CD14-positive monocyte (primary cell): ENCODE measurements at regions not wholly inside any gene's neighbourhood (a gene's known extent, or its start where the extent isn't known, plus 50 kb on each side); places are given as distances from the start of the nearest gene placed in this dataset.

Source experiments
- DNase-seq, 3 donors: peaks; one replicate each; pipeline ENCODE4 v3.0.0-alpha.2; 2011 to 2022
- H2AFZ ChIP-seq: 2 replicates; pipeline ENCODE4 v1.6.0; 2012; ENCODE audit warnings: mild to moderate bottlenecking, low read depth, low read length, inconsistent platforms; ENCODE audit not compliant: insufficient read depth, poor library complexity, severe bottlenecking
- H3K27ac ChIP-seq, 2 donors: 1 replicate in 1 of 2; 2 replicates in 1 of 2; pipeline ENCODE4 v1.5.1; 2012 to 2013; ENCODE audit warnings: low read length in 2 of 2, control low read depth in 1 of 2, inconsistent platforms in 1 of 2, low read depth in 1 of 2, mild to moderate bottlenecking in 1 of 2
- H3K27me3 ChIP-seq, 2 donors: one replicate each; pipeline versions ENCODE4 v1.6.0 to v1.6.1; 2011 to 2013; ENCODE audit warnings: low read length in 2 of 2; ENCODE audit not compliant: control insufficient read depth in 2 of 2, insufficient read depth in 2 of 2
- H3K36me3 ChIP-seq, 2 donors: replicated peaks in 1 of 2; 1 replicate in 1 of 2; 2 replicates in 1 of 2; pipeline versions ENCODE4 v1.5.1 to v1.6.1; 2012 to 2013; ENCODE audit warnings: low read length in 2 of 2, control low read depth in 1 of 2, inconsistent platforms in 1 of 2, mild to moderate bottlenecking in 1 of 2; ENCODE audit not compliant: insufficient read depth in 2 of 2, control insufficient read depth in 1 of 2
- H3K4me1 ChIP-seq, 2 donors: 1 replicate in 1 of 2; 2 replicates in 1 of 2; pipeline versions ENCODE4 v1.5.1 to v1.6.1; 2012 to 2013; ENCODE audit warnings: low read length in 2 of 2, control low read depth in 1 of 2, inconsistent platforms in 1 of 2, mild to moderate bottlenecking in 1 of 2, moderate library complexity in 1 of 2; ENCODE audit not compliant: insufficient read depth in 2 of 2, control insufficient read depth in 1 of 2
- H3K4me2 ChIP-seq: replicated peaks from 2 replicates; pipeline ENCODE3; 2012; ENCODE audit warnings: low read length, moderate library complexity, mild to moderate bottlenecking; ENCODE audit not compliant: poor library complexity, severe bottlenecking; ENCODE audit errors: extremely low read depth
- H3K4me3 ChIP-seq, 3 experiments: fragments of 200-600 bp in 1 of 3; sonication (generic) in 1 of 3; replicated peaks in 1 of 3; 1 replicate in 2 of 3; 2 replicates in 1 of 3; pipeline ENCODE4 v1.5.1; 2011 to 2013; ENCODE audit warnings: low read length in 3 of 3, mild to moderate bottlenecking in 3 of 3, control low read depth in 2 of 3, low read depth in 2 of 3, inconsistent platforms in 1 of 3, moderate library complexity in 1 of 3
- H3K79me2 ChIP-seq: 2 replicates; pipeline ENCODE4 v1.6.0; 2012; ENCODE audit warnings: mild to moderate bottlenecking, control low read depth, inconsistent platforms, low read length, moderate library complexity; ENCODE audit not compliant: insufficient read depth
- H3K9ac ChIP-seq: 2 replicates; pipeline ENCODE4 v1.6.0; 2017; ENCODE audit warnings: low read length, mild to moderate bottlenecking; ENCODE audit not compliant: insufficient read depth, poor library complexity, severe bottlenecking
- H3K9me3 ChIP-seq, 2 donors: replicated peaks in 1 of 2; 1 replicate in 1 of 2; 2 replicates in 1 of 2; pipeline versions ENCODE4 v1.5.1 to v1.6.1; 2012 to 2013; ENCODE audit warnings: low read length in 2 of 2, control low read depth in 1 of 2; ENCODE audit not compliant: control insufficient read depth in 1 of 2, insufficient read depth in 1 of 2
- H4K20me1 ChIP-seq: 2 replicates; pipeline ENCODE4 v1.6.0; 2012; ENCODE audit warnings: mild to moderate bottlenecking, low read length, control low read depth, moderate library complexity; ENCODE audit not compliant: insufficient read depth
- H3K27ac Mint-ChIP-seq, 7 donors: one replicate each; pipeline ENCODE4 v1.8.0; 2020; ENCODE audit warnings: mild to moderate bottlenecking in 7 of 7, mixed read lengths in 7 of 7, moderate library complexity in 6 of 7, inconsistent platforms in 2 of 7
- H3K27me3 Mint-ChIP-seq, 3 donors: one replicate each; pipeline ENCODE4 v1.8.0; 2021 to 2022; ENCODE audit warnings: low read depth in 3 of 3, mild to moderate bottlenecking in 3 of 3, mixed read lengths in 3 of 3, moderate library complexity in 3 of 3, inconsistent platforms in 1 of 3
- H3K36me3 Mint-ChIP-seq, 2 donors: one replicate each; pipeline ENCODE4 v1.8.0; 2020; ENCODE audit warnings: mixed read lengths in 2 of 2, inconsistent platforms in 1 of 2, mild to moderate bottlenecking in 1 of 2
- H3K4me1 Mint-ChIP-seq: one replicate; pipeline ENCODE4 v1.8.0; 2020; ENCODE audit warnings: mild to moderate bottlenecking, mixed read lengths
- H3K4me3 Mint-ChIP-seq, 2 donors: one replicate each; pipeline ENCODE4 v1.8.0; 2020; ENCODE audit warnings: mild to moderate bottlenecking in 2 of 2, mixed read lengths in 2 of 2, moderate library complexity in 1 of 2
- H3K9me3 Mint-ChIP-seq, 7 donors: one replicate each; pipeline ENCODE4 v1.8.0; 2020 to 2022; ENCODE audit warnings: mixed read lengths in 7 of 7, mild to moderate bottlenecking in 6 of 7, moderate library complexity in 6 of 7, inconsistent platforms in 2 of 7
- CTCF ChIP-seq: fragments of 200-600 bp; IDR thresholded peaks from one replicate; pipeline ENCODE4 v1.8.0; 2022; ENCODE audit warnings: antibody characterized with exemption, mild to moderate bottlenecking
- WGBS: methylation state at CpG from one replicate; pipeline ENCODE4 v1.1.5; 2013; ENCODE audit warnings: missing lambda C conversion rate; ENCODE audit not compliant: insufficient coverage; 5-methylcytosine and 5-hydroxymethylcytosine counted together
- intact Hi-C, 2 donors: fragments of 100-400 bp; cut with micrococcal nuclease; formaldehyde crosslinking; loops; one replicate each; pipeline versions ENCODE4 v1.15.0 to v1.15.1; 2023

GRCh38 chr6:41477572-41477971 lies 68.6 kb upstream of the FOXP4 start:
- Histone ChIP-seq H4K20me1 (no peaks in the 10 kb centered on the region), H3K27me3 (peaks cover 0 to 5% of the 10 kb centered on the region in 2 donors), H3K4me3 (no peak overlapping the region), H3K79me2 (no peaks in the 10 kb centered on the region), H2AFZ (no peak overlapping the region), H3K27ac (no peak overlapping the region), H3K4me2 (no peak overlapping the region), H3K4me1 (no peaks in the 10 kb centered on the region), H3K9me3 (no peaks in the 10 kb centered on the region), H3K36me3 (no peaks in the 10 kb centered on the region), H3K9ac (no peak overlapping the region)
- H3K27ac Mint-ChIP-seq: no peak overlapping the region
- H3K27me3 Mint-ChIP-seq: peaks cover 10 to 43% (median 28%) of the 10 kb centered on the region in 3 donors
- TF ChIP-seq CTCF: no peak
- no peak overlapping the region for H3K4me3 Mint-ChIP-seq
- H3K4me1 Mint-ChIP-seq: no peaks in the 10 kb centered on the region
- H3K9me3 Mint-ChIP-seq: peaks cover 0 to 3% (median 0%) of the 10 kb centered on the region in 7 donors
- no peaks in the 10 kb centered on the region for H3K36me3 Mint-ChIP-seq
- intact Hi-C loops: no loop called here
- no CpG with 5 or more reads among the region's 3 CpGs for WGBS
- DNase-seq: no peak

GRCh38 chr6:41483943-41484342 lies 62.2 kb upstream of the FOXP4 start:
- Mint-ChIP-seq H3K9me3 (no peaks in the 10 kb centered on the region), H3K27me3 (peaks cover 14 to 17% (median 16%) of the 10 kb centered on the region in 3 donors), H3K4me3 (no peak overlapping the region), H3K36me3 (no peaks in the 10 kb centered on the region), H3K4me1 (peaks cover under 1% of the 10 kb centered on the region), H3K27ac (no peak overlapping the region)
- intact Hi-C loops: no loop called here
- no peak overlapping the region for H3K27ac ChIP-seq
- H2AFZ ChIP-seq: no peak overlapping the region
- no peaks in the 10 kb centered on the region for H4K20me1 ChIP-seq
- no peaks in the 10 kb centered on the region for H3K27me3 ChIP-seq
- H3K4me3 ChIP-seq: no peak overlapping the region
- H3K9me3 ChIP-seq: no peaks in the 10 kb centered on the region
- no peaks in the 10 kb centered on the region for H3K36me3 ChIP-seq
- no peak overlapping the region for H3K4me2 ChIP-seq
- no peak for TF ChIP-seq CTCF
- no CpG with 5 or more reads among the region's 1 CpG for WGBS
- DNase-seq: no peak
- no peaks in the 10 kb centered on the region for H3K79me2 ChIP-seq
- H3K4me1 ChIP-seq: no peaks in the 10 kb centered on the region
- H3K9ac ChIP-seq: no peak overlapping the region
